Epithelial cell of proximal tubule (primary cell): ENCODE measurements at regions not wholly inside any gene's neighbourhood (a gene's known extent, or its start where the extent isn't known, plus 50 kb on each side); places are given as distances from the start of the nearest gene placed in this dataset.

Experiments used
- DNase-seq: peaks from one replicate; pipeline ENCODE4 v3.0.0-alpha.2; 2011; ENCODE audit warnings: low read depth
- H3K4me3 ChIP-seq: 2 replicates; pipeline ENCODE4 v1.5.1; 2011; ENCODE audit warnings: low read depth, mild to moderate bottlenecking, low read length
- CTCF ChIP-seq: conservative IDR thresholded peaks from 2 replicates; pipeline ENCODE4 v1.5.1; 2012; ENCODE audit warnings: low read depth, mild to moderate bottlenecking, low read length

DNA sequence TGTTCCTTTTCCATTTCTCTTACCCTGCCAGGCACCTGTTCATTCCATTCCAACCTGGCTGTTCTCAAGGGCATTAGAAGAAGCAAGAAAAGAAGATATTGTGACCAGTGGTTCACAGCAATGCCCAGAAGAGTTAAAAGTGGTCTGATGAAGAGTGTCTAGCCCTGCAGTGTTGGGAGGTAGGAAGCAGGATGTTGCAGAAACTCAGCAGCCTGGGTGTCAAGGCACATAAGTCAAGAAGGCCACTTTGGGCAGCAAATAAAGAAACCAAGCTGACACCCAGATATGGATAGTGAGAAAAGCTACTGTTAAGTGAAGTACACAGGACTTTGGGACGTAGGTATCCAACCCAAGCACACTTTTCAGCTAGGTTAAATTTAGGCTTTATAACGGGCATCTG is 199.9 kb upstream of the SATB1 start:
- no peak for DNase-seq
- no peak overlapping the region for H3K4me3 ChIP-seq
- TF ChIP-seq CTCF, result no peak

DNA sequence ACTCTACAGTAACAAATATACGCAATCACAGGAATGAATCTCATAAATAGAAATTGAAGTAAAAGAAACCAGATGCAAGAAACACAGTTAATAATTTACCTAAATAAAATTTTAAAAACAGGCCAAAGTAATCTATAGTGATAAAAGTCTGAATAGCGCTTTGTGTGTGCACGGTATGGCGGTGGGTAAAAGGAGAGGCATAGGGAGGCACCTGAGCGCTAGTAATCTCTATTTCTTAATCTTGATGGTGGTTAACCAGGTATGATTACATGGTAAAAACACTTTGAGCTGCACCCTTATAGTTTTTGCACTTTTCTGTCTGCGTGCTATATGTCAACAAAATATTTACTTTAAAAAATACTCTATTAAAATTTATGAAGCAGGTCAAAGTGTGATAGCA is 198.1 kb upstream of the SATB1 start:
- TF ChIP-seq CTCF, result no peak
- no peak for DNase-seq
- H3K4me3 ChIP-seq, result no peak overlapping the region

- H3K4me3 ChIP-seq, result no peak overlapping the region
- no peak for TF ChIP-seq CTCF
- no peak for DNase-seq
Observed at GRCh38 chr3:18618723-18619122, 193.6 kb upstream of the SATB1 start.

GRCh38 chr3:18611991-18612390 is 186.9 kb upstream of the SATB1 start:
- H3K4me3 ChIP-seq, result no peak overlapping the region

DNA sequence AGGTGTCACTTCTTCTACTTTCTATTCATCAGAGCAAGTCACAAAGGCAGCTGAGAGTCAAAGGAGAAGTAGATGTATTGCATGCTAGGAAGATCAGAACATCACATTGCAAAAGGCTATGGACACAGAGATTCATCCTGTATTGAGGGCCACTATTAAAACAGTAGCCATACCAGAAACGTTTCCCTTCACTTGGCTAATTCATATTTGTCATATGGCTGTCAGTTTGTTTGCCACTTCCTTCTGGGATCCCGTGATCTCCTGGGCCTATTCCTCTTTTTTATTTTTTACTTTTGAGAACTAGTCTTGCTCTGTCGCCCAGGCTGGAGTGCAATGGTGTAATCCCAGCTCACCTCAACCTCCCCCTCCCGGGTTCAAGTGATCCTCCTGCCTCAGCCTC is 184.0 kb upstream of the SATB1 start:
- no peak overlapping the region for H3K4me3 ChIP-seq
- DNase-seq, result no peak
- no peak for TF ChIP-seq CTCF

More at GRCh38 chr3:18611991-18612390, 186.9 kb upstream of the SATB1 start:
- no peak for TF ChIP-seq CTCF
- no peak for DNase-seq

DNA sequence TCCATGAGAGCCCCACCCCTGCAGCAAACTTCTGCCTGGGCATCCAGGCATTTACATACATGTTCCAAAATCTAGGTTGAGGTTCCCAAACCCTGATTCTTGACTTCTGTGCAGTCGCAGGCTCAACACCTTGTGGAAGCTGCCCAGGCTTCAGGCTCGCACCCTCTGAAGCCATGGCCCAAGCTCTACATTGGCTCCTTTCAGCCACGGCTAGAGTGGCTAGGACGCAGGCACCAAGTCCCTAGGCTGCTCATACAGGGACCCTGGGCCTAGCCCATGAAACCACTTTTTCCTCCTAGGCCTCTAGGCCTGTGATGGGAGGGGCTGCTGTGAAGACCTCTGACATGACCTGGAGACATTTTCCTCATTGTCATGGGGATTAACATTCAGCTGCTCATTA is 172.8 kb upstream of the SATB1 start:
- no peak for DNase-seq
- TF ChIP-seq CTCF, result no peak

DNA sequence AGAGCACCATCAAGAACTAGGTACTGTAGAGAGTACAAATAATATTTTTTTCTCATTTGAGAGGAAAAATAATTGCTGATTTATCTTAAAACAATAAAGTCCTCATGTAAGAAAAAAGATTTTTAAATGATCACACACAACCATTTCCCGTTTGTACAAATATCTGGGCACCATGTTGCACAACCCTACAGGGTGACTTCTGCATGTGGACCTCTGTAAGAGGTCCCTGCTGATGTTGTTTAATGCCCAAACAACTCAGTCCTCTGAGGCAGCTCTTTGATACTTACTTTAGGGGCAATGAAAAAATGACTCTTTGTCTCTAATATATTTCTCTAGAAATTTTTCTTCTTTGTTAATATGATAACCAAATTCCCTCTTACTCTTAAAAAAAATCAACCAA is 168.1 kb upstream of the SATB1 start:
- H3K4me3 ChIP-seq, result no peak overlapping the region
- no peak for DNase-seq
- no peak for TF ChIP-seq CTCF

More for the DNA sequence above, 172.8 kb upstream of the SATB1 start:
- no peak overlapping the region for H3K4me3 ChIP-seq
